Hypothalamus (tissue), 51 donors: ENCODE measurements at regions not wholly inside any gene's neighbourhood (a gene's known extent, or its start where the extent isn't known, plus 50 kb on each side); places are given as distances from the start of the nearest gene placed in this dataset.

Experiments used
- DNase-seq, 51 donors: peaks; one replicate each; lab custom pipeline; 2025; lab: John Stamatoyannopoulos, UW

- DNase-seq: no peak
These were observed 125.1 kb upstream of the ITGA4 start for GRCh38 chr2:181332044-181332605.

- no peak for DNase-seq
These were observed 122.9 kb upstream of the ITGA4 start for GRCh38 chr2:181334158-181334826.

- DNase-seq: no peak
These were observed 116.3 kb upstream of the ITGA4 start for GRCh38 chr2:181340891-181341290.

- DNase-seq: no peak
These were observed 115.2 kb upstream of the ITGA4 start for GRCh38 chr2:181341855-181342600.

GRCh38 chr2:181348107-181348837 is 108.9 kb upstream of the ITGA4 start:
- DNase-seq: no peak

GRCh38 chr2:181352158-181352557 is 105.0 kb upstream of the ITGA4 start:
- no peak for DNase-seq

- no peak for DNase-seq
These were observed 102.6 kb upstream of the ITGA4 start for GRCh38 chr2:181354626-181355025.

GRCh38 chr2:181356526-181357130 is 100.6 kb upstream of the ITGA4 start:
- no peak for DNase-seq

- no peak for DNase-seq
These were observed 99.2 kb upstream of the ITGA4 start for GRCh38 chr2:181357979-181358378.

GRCh38 chr2:181362561-181362960 is 94.6 kb upstream of the ITGA4 start:
- no peak for DNase-seq

GRCh38 chr2:181363164-181363563 is 94.0 kb upstream of the ITGA4 start:
- no peak for DNase-seq

GRCh38 chr2:181364492-181365170 is 92.6 kb upstream of the ITGA4 start:
- no peak for DNase-seq

GRCh38 chr2:181366675-181367175 is 90.5 kb upstream of the ITGA4 start:
- DNase-seq: no peak

GRCh38 chr2:181367411-181367810 is 89.8 kb upstream of the ITGA4 start:
- DNase-seq: no peak

GRCh38 chr2:181367906-181368435 is 89.2 kb upstream of the ITGA4 start:
- no peak for DNase-seq

- no peak for DNase-seq
These were observed 87.1 kb upstream of the ITGA4 start for GRCh38 chr2:181370126-181370525.

GRCh38 chr2:181371195-181371594 is 86.0 kb upstream of the ITGA4 start:
- no peak for DNase-seq

- no peak for DNase-seq
These were observed 85.2 kb upstream of the ITGA4 start for GRCh38 chr2:181371782-181372645.

- DNase-seq: no peak
These were observed 84.5 kb upstream of the ITGA4 start for GRCh38 chr2:181372646-181373040.
